KOPT-K1 (cell line): ENCODE measurements at regions not wholly inside any gene's neighbourhood (a gene's known extent, or its start where the extent isn't known, plus 50 kb on each side); places are given as distances from the start of the nearest gene placed in this dataset.

Source experiments
- H3K27ac ChIP-seq: fragments of 200-600 bp; sonication (generic); 2 replicates; pipeline ENCODE4 v1.5.1; 2016; ENCODE audit warnings: antibody characterized with exemption, mild to moderate bottlenecking, low read depth, low read length; ENCODE audit not compliant: poor library complexity, severe bottlenecking
- H3K36me3 ChIP-seq: fragments of 200-600 bp; sonication (generic); 2 replicates; pipeline ENCODE4 v1.5.1; 2017; ENCODE audit warnings: antibody characterized with exemption, mild to moderate bottlenecking, low read length, moderate library complexity; ENCODE audit not compliant: insufficient read depth
- H3K9me3 ChIP-seq: fragments of 200-600 bp; sonication (generic); 2 replicates; pipeline ENCODE4 v1.5.1; 2017; ENCODE audit warnings: antibody characterized with exemption, low read length, mild to moderate bottlenecking; ENCODE audit not compliant: insufficient read depth, poor library complexity, severe bottlenecking

DNA sequence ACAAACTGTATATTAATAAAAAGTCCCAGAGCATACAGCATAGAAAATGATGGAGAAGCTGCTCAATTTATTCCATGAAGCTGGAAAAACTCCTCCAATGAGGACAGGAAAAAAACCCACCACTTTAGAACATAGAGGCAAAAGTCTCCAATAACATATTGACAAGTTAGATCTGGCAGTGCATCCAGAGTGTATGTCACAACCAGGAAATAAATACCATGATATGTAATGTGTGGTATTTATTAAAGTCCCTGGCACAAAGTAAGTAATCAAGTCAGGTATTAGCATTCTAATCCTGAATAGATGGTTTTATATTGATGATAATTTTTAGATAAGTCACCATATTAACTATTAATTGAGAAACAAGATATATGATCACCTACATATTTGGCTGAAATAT, 427.3 kb upstream of the HS6ST1 start:
- no peaks in the 10 kb centered on the region for H3K36me3 ChIP-seq

GRCh38 chr2:128746356-128746755, 427.7 kb upstream of the HS6ST1 start:
- H3K36me3 ChIP-seq = no peaks in the 10 kb centered on the region
- H3K27ac ChIP-seq = no peak overlapping the region
- H3K9me3 ChIP-seq = peaks cover 4% of the 10 kb centered on the region

More for the DNA sequence above, 427.3 kb upstream of the HS6ST1 start:
- Histone ChIP-seq H3K27ac (no peak overlapping the region), H3K9me3 (peaks cover 4% of the 10 kb centered on the region)

- Histone ChIP-seq H3K9me3 (peaks cover 4% of the 10 kb centered on the region), H3K36me3 (no peaks in the 10 kb centered on the region), H3K27ac (no peak overlapping the region)
These were observed 429.7 kb upstream of the HS6ST1 start for GRCh38 chr2:128748336-128748735.

DNA sequence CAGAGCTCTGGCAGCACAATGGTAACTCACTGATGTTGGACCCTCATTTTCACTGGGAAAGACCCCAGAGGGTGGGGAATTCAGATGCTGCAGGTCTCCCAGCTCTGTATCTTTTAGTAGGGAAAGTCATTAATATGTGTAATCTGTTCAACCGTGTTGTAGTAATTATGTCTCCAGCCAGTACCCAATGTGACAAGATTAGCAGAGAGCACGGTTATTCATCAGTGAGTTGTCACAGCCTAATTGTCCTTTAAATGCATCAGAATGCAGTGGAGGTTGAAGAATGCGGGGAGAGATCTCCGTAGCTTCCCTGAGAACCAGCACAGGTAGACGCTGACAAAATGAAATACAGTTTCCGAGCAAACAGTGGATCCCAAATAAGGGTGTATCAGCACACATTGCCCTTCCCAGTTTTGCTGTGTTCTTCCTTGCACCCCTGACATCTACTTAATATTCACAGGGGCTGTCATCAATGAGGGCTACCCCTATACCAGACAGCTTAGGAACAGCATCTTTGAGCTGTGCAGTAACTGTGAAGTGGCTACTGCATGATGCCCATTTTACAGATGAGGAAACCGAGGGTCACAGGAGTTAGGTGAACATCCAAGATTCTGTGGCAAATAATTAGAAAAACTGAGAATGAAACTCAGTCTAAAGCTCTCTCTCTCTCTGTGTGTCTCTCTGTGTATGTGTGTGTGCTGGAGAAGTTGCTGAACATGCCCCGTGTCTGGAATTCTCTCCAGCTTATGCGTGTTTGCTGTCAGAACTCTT, 430.4 kb upstream of the HS6ST1 start:
- H3K9me3 ChIP-seq = peaks cover 4% of the 10 kb centered on the region
- H3K36me3 ChIP-seq = no peaks in the 10 kb centered on the region
- H3K27ac ChIP-seq = no peak overlapping the region

DNA sequence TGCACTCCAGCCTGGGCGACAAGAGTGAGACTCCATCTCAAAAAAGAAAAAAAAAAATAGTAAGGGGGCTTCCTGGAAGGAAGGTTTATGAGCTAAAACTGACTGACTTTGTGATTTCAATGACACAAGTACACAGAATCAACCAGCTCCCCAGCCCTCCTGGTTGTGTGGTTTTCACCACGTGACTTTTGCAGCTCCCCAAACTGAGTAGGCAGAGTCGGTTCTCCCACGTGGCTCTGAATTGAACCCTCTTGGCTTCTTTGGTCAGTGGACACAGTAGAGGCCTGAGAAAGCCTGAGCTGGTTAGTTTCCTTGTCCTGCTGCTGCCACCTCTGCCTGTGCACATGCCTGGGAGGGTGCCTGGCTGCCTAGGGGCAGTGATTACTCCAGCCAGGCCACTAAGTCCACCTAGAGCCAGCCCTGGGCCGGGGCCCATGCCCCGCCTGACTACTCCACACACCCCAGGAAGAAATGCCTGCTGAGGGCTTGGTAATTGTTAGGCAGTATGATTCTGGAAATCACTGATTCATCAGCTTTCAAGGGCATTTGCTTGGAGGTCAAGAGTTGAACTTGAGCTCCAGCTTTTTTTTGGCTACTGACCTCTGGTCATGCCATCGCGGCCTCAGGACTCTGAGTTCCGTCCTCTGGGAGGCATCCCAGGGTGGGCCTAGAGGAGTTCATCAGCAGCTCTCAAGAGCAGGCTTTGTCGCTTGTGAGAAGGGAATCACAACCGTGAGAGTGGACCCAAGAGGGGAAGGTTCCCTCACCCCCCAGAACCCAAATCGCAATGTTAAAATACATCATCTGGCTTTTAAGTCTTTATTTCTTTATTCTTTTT, 431.9 kb upstream of the HS6ST1 start:
- Histone ChIP-seq H3K36me3 (no peaks in the 10 kb centered on the region), H3K27ac (peak overlapping the region; percentile 46)

DNA sequence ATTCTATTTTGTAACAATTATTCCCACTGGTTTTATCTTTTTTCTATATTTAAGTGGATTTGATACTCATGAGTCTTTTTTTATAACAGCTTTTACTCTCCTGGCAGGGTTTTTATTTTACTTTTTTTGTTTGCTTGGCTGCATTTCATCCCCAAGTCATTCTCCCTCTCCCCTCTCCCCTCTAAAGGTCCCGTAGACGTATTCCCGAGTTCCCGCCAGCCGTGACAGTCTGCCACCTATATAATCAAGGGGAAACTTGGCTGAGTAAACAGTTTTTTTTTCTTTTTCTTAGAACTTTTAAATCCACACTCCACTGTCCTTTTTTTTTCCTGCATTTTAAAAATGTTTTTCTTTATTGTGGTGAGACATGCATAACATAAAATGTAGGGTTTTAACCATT, 433.1 kb upstream of the HS6ST1 start:
- H3K36me3 ChIP-seq = no peaks in the 10 kb centered on the region
- peaks cover 4% of the 10 kb centered on the region for H3K9me3 ChIP-seq
- peak overlapping the region; percentile 31 for H3K27ac ChIP-seq

More for the DNA sequence above, 431.9 kb upstream of the HS6ST1 start:
- peaks cover 4% of the 10 kb centered on the region for H3K9me3 ChIP-seq

- Histone ChIP-seq H3K36me3 (no peaks in the 10 kb centered on the region), H3K27ac (peak overlapping the region; percentile 82), H3K9me3 (peaks cover 4% of the 10 kb centered on the region)
These were observed 434.1 kb upstream of the HS6ST1 start for GRCh38 chr2:128752691-128753263.

- H3K36me3 ChIP-seq = no peaks in the 10 kb centered on the region
- peaks cover 4% of the 10 kb centered on the region for H3K9me3 ChIP-seq
- H3K27ac ChIP-seq = peak overlapping the region; percentile 82
These were observed 434.7 kb upstream of the HS6ST1 start for GRCh38 chr2:128753321-128753720.

DNA sequence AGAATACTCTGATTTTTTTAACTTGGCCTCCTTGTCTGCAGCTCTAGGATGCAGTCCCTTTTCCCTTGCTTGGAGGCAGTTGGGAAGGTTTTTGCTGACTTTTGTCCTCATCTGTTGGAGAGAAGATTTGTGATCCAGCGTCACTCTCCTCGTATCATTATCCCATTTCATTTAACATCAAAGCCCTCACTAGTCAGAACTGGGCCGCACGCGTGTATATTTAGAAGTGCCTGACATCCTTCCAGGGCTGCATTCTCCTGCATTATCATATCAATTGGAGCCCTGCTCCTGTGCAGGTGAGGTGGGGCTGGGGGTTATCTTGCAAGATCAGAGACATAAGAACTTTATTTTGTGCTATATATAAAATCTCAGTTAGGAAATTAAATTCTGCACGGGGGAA, 435.1 kb upstream of the HS6ST1 start:
- Histone ChIP-seq H3K36me3 (no peaks in the 10 kb centered on the region), H3K9me3 (peaks cover 4% of the 10 kb centered on the region), H3K27ac (peak overlapping the region; percentile 82)

- Histone ChIP-seq H3K9me3 (peaks cover 4% of the 10 kb centered on the region), H3K36me3 (no peaks in the 10 kb centered on the region), H3K27ac (peak overlapping the region; percentile 82)
These were observed 435.6 kb upstream of the HS6ST1 start for GRCh38 chr2:128754246-128754724.

DNA sequence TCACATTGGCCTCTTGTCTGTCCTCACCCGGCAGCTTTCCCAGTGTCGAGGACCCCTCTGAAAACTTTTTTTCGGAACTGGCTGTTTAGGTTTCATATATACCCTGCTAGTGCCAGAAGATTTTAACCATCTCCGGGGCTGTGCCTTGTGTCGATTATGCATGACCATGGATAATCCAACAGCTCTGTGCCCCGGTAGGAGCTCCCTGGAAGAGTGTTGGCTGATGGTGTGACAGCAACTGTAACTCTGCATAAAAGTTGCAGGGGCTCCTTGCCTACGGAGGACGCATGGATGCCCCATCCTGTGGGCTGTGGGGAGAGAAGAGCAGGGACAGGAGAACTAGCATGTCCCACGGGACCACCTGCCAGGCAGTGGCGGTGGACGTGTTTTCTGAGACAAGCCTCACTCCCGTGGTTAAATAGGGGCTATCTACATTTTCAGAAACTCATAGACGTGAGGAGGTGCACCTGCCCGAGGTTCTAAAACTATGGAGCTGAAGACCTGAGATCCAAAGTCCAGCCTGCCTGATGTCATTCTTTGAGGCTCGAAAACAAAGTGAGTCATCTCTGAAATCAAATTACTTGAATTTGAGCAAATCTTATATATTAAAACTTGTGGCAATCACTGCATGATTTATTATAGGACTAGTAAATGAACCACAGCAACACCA, 437.2 kb upstream of the HS6ST1 start:
- Histone ChIP-seq H3K9me3 (no peaks in the 10 kb centered on the region), H3K36me3 (no peaks in the 10 kb centered on the region), H3K27ac (peak overlapping the region; percentile 82)

DNA sequence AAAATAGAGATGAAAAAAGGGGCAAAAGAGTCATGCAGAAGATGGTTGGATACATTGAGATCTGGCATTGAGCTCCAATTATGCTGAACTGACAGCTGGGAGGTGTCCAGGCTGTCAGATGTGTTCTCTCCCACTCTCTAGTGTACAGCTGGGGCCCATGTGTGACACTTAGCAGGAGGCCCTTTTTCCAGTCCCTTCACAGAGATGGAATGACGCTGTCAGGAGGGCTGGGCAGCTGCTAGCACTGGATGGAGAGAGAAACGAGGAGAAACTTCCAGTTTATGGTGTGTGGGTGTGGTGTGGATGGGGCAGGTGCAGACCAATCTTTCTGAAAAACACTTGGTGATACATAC, 437.7 kb upstream of the HS6ST1 start:
- Histone ChIP-seq H3K9me3 (no peaks in the 10 kb centered on the region), H3K27ac (no peak overlapping the region), H3K36me3 (no peaks in the 10 kb centered on the region)

DNA sequence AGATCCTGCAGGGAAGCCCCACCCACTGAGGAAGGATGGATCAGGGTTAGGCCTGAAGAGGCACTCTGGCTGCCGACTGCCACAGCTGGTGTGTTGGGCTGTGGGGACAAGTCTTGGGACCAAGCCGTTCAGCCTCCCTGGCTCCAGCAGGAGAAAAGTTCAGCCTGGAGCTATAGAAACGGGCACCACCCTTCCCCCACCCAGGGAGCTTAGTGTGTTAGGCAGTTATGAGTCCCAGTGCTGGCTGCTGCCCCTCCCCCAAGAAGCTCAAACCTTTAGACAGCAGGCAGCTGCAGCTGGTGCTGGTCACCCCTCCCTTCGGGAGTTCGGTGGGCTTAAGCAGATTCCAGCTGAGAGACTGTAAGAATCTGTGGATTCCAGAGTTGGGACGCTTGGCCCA, 447.1 kb upstream of the HS6ST1 start:
- no peaks in the 10 kb centered on the region for H3K36me3 ChIP-seq
- H3K27ac ChIP-seq = no peak overlapping the region
- peaks cover 23% of the 10 kb centered on the region for H3K9me3 ChIP-seq

GRCh38 chr2:128768041-128768440, 449.4 kb upstream of the HS6ST1 start:
- Histone ChIP-seq H3K27ac (no peak overlapping the region), H3K36me3 (no peaks in the 10 kb centered on the region), H3K9me3 (peaks cover 10% of the 10 kb centered on the region)
